Adrenal gland (tissue), 5 donors: ENCODE measurements at regions not wholly inside any gene's neighbourhood (a gene's known extent, or its start where the extent isn't known, plus 50 kb on each side); places are given as distances from the start of the nearest gene placed in this dataset.

Source experiments
- POLR2A ChIP-seq, 2 donors: fragments of 450-650 bp; IDR thresholded peaks; one replicate each; pipeline ENCODE4 v1.6.1; 2017; ENCODE audit warnings: antibody characterized with exemption in 2 of 2, mild to moderate bottlenecking in 2 of 2, moderate library complexity in 1 of 2
- TF ChIP-seq, protein P1 (sequence below), 6 experiments: fragments of 450-650 bp in 4 of 6; fragments of 200-600 bp in 2 of 6; sonication (generic) in 1 of 6; IDR thresholded peaks; 1 replicate in 5 of 6; 2 replicates in 1 of 6; pipeline versions ENCODE4 v1.5.1 to v1.8.0; 2016 to 2021; ENCODE audit warnings: antibody characterized with exemption in 6 of 6, mild to moderate bottlenecking in 2 of 6, moderate library complexity in 1 of 6
- donor health status: DM: no; HTN: no; CAD: no.

DNA sequence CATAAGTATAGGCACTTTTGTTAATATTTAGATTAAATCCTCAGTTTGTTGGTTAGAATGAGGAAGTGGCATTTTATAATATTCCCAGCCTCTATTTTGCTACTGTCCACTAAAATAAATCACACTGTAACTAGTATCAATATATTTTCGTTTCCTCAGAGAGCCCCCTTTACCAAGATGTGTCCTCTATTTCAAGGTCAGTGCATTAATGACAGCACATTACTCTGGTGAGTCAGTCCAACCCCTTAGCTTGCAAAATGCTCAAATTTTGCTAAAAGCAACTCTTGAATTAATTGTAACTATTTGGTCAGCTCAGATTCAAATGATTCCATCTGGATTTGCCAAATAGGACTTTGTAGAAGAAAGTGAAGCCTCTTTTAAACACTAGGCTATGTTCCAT is 199.3 kb downstream of the PDHA2 start:
- TF ChIP-seq, protein P1, sequence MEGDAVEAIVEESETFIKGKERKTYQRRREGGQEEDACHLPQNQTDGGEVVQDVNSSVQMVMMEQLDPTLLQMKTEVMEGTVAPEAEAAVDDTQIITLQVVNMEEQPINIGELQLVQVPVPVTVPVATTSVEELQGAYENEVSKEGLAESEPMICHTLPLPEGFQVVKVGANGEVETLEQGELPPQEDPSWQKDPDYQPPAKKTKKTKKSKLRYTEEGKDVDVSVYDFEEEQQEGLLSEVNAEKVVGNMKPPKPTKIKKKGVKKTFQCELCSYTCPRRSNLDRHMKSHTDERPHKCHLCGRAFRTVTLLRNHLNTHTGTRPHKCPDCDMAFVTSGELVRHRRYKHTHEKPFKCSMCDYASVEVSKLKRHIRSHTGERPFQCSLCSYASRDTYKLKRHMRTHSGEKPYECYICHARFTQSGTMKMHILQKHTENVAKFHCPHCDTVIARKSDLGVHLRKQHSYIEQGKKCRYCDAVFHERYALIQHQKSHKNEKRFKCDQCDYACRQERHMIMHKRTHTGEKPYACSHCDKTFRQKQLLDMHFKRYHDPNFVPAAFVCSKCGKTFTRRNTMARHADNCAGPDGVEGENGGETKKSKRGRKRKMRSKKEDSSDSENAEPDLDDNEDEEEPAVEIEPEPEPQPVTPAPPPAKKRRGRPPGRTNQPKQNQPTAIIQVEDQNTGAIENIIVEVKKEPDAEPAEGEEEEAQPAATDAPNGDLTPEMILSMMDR (IDR thresholded peaks at IDR 0.05), result no peak
- no peak for TF ChIP-seq POLR2A (IDR thresholded peaks at IDR 0.05)
